ENCODE measurements at regions not wholly inside any gene's neighbourhood (a gene's known extent, or its start where the extent isn't known, plus 50 kb on each side); places are given as distances from the start of the nearest gene placed in this dataset.

GRCh38 chr22:49586873-49587272, 240.8 kb downstream of the BRD1 start:
- TF ChIP-seq POLR2A (IDR thresholded peaks at IDR 0.05), result no peak
- no peak for TF ChIP-seq POLR2AphosphoS5 (IDR thresholded peaks at IDR 0.05)
